ENCODE measurements at regions not wholly inside any gene's neighbourhood (a gene's known extent, or its start where the extent isn't known, plus 50 kb on each side); places are given as distances from the start of the nearest gene placed in this dataset.
A peak's percentile ranks its signal among the peaks of the same experiment; 100 is the strongest.

- H3K36me3 ChIP-seq (ENCODE audit: control insufficient read depth, insufficient read depth, low read length), result no peaks in the 10 kb centered on the region
- DNase-seq (ENCODE audit: low read depth, low spot score) (no peak), ATAC-seq (no peak)
- no peaks in the 10 kb centered on the region for H3K27me3 ChIP-seq (ENCODE audit: control insufficient read depth, insufficient read depth, low read length)
- in situ Hi-C loops (cut with HindIII; ENCODE audit: low pct_unique_long_range_greater_than_20kb, low sequenced_read_pairs) (no loop called here), intact Hi-C loops (cut with micrococcal nuclease; ENCODE audit: unreplicated experiment) (no loop called here)
- H3K9me3 ChIP-seq (ENCODE audit: control insufficient read depth, insufficient read depth, low read depth, low read length), result peaks cover 6% of the 10 kb centered on the region; the same call in 1 of the 2 replicates
- no TSS peak for BruUV-seq (replicated peaks)
- ChIA-PET CTCF (no interaction called here), POLR2A (interaction anchor here (0.6 kb wide), 1 partner anchor 150 kb away, joined by 4 read pairs; no protein-coding TSS in a partner anchor)
- H3K27ac ChIP-seq (ENCODE audit: low read length), result peak overlapping the region; percentile 85
- peaks cover 50% of the 10 kb centered on the region for H3K4me1 ChIP-seq (ENCODE audit: control insufficient read depth, insufficient read depth, low read length)
- TF ChIP-seq POLR2AphosphoS5 (IDR thresholded peaks at IDR 0.05; ENCODE audit: low read depth, low read length) (no peak), TCF7L2 (IDR thresholded peaks at IDR 0.05; ENCODE audit: low read depth, low read length) (no peak), REST (IDR thresholded peaks at IDR 0.05; ENCODE audit: insufficient read depth in 1 of 2, low read depth in 2 of 2, low read length in 1 of 2) (no peak), CTCF (IDR thresholded peaks at IDR 0.05) (no peak), SIN3A (IDR thresholded peaks at IDR 0.05; ENCODE audit: borderline replicate concordance, insufficient read depth, low read depth, low read length) (no peak)
- H3K4me3 ChIP-seq (ENCODE audit: low read depth in 2 of 2, low read length in 2 of 2), result no peak overlapping the region
These were observed 200.5 kb downstream of the TOMM20 start for GRCh38 chr1:234927971-234928640.

GRCh38 chr1:234927312-234927970 lies 201.2 kb downstream of the TOMM20 start:
- intact Hi-C loops (cut with micrococcal nuclease; ENCODE audit: unreplicated experiment) (no loop called here), in situ Hi-C loops (cut with HindIII; ENCODE audit: low pct_unique_long_range_greater_than_20kb, low sequenced_read_pairs) (no loop called here)
- Histone ChIP-seq H3K27ac (ENCODE audit: low read length) (peak overlapping the region; percentile 85), H3K36me3 (ENCODE audit: control insufficient read depth, insufficient read depth, low read length) (no peaks in the 10 kb centered on the region), H3K4me3 (ENCODE audit: low read depth in 2 of 2, low read length in 2 of 2) (no peak overlapping the region), H3K9me3 (ENCODE audit: control insufficient read depth, insufficient read depth, low read depth, low read length) (peaks cover 6% of the 10 kb centered on the region; the same call in 1 of the 2 replicates), H3K27me3 (ENCODE audit: control insufficient read depth, insufficient read depth, low read length) (no peaks in the 10 kb centered on the region), H3K4me1 (ENCODE audit: control insufficient read depth, insufficient read depth, low read length) (peaks cover 43% of the 10 kb centered on the region)
- no peak for DNase-seq (ENCODE audit: low read depth, low spot score)
- no TSS peak for BruUV-seq (replicated peaks)
- ATAC-seq, result no peak
- POLR2A ChIA-PET, result interaction anchor here (0.6 kb wide), 1 partner anchor 30 kb away, joined by 4 read pairs; no protein-coding TSS in a partner anchor
- TF ChIP-seq POLR2AphosphoS5 (IDR thresholded peaks at IDR 0.05; ENCODE audit: low read depth, low read length) (no peak), SIN3A (IDR thresholded peaks at IDR 0.05; ENCODE audit: borderline replicate concordance, insufficient read depth, low read depth, low read length) (no peak), TCF7L2 (IDR thresholded peaks at IDR 0.05; ENCODE audit: low read depth, low read length) (no peak), REST (IDR thresholded peaks at IDR 0.05; ENCODE audit: insufficient read depth in 1 of 2, low read depth in 2 of 2, low read length in 1 of 2) (no peak), CTCF (IDR thresholded peaks at IDR 0.05) (no peak)
- CTCF ChIA-PET, result no interaction called here

All from Panc1 (cell line).